Liver (tissue), 8 donors: ENCODE measurements at regions not wholly inside any gene's neighbourhood (a gene's known extent, or its start where the extent isn't known, plus 50 kb on each side); places are given as distances from the start of the nearest gene placed in this dataset.

Experiments
- DNase-seq: peaks from one replicate; pipeline ENCODE4 v3.0.0-alpha.2; 2017; ENCODE audit warnings: low spot score
- H3K27ac ChIP-seq, 2 donors: one replicate each; pipeline ENCODE4 v1.7.0; 2013; ENCODE audit warnings: inconsistent platforms in 2 of 2, low read length in 2 of 2, control low read depth in 1 of 2, low read depth in 1 of 2, mild to moderate bottlenecking in 1 of 2
- H3K27me3 ChIP-seq, 4 donors: one replicate each; pipeline versions ENCODE4 v1.6.1 to v1.7.0; 2013; ENCODE audit warnings: low read length in 3 of 4, inconsistent platforms in 1 of 4, mild to moderate bottlenecking in 1 of 4, moderate library complexity in 1 of 4; ENCODE audit not compliant: control insufficient read depth in 4 of 4, insufficient read depth in 4 of 4
- H3K36me3 ChIP-seq, 4 donors: one replicate each; pipeline versions ENCODE4 v1.6.1 to v1.7.0; 2013; ENCODE audit warnings: low read length in 3 of 4, mild to moderate bottlenecking in 3 of 4, low read depth in 1 of 4, moderate library complexity in 1 of 4; ENCODE audit not compliant: control insufficient read depth in 4 of 4, insufficient read depth in 3 of 4
- H3K4me1 ChIP-seq, 4 donors: one replicate each; pipeline versions ENCODE4 v1.6.1 to v1.7.0; 2013; ENCODE audit warnings: low read length in 3 of 4, mild to moderate bottlenecking in 3 of 4, moderate library complexity in 1 of 4; ENCODE audit not compliant: control insufficient read depth in 4 of 4, insufficient read depth in 4 of 4
- H3K4me3 ChIP-seq, 3 donors: one replicate each; pipeline versions ENCODE4 v1.6.1 to v1.7.0; 2013; ENCODE audit warnings: low read length in 3 of 3, control low read depth in 1 of 3, low read depth in 1 of 3, mild to moderate bottlenecking in 1 of 3
- H3K9ac ChIP-seq, 2 donors: one replicate each; pipeline ENCODE4 v1.7.0; 2013; ENCODE audit warnings: low read length in 2 of 2, mild to moderate bottlenecking in 2 of 2, moderate library complexity in 2 of 2, control low read depth in 1 of 2, low read depth in 1 of 2
- H3K9me3 ChIP-seq, 4 donors: one replicate each; pipeline versions ENCODE4 v1.6.1 to v1.7.0; 2013; ENCODE audit warnings: low read length in 3 of 4; ENCODE audit not compliant: control insufficient read depth in 4 of 4
- ATF3 ChIP-seq: IDR thresholded peaks from 2 replicates; pipeline ENCODE4 v1.6.1; 2016; ENCODE audit warnings: antibody characterized with exemption
- CTCF ChIP-seq: fragments of 150-350 bp; IDR thresholded peaks from 2 replicates; pipeline ENCODE4 v1.5.1; 2017; ENCODE audit warnings: improper control_type of control experiment, low read depth, low read length; ENCODE audit not compliant: missing input control
- EGR1 ChIP-seq, 2 donors: IDR thresholded peaks; 2 replicates each; pipeline ENCODE4 v1.6.1; 2016 to 2018; ENCODE audit warnings: antibody characterized with exemption in 2 of 2, low read depth in 2 of 2
- FOXA1 ChIP-seq: IDR thresholded peaks from 2 replicates; pipeline ENCODE4 v1.6.1; 2016; ENCODE audit warnings: antibody characterized with exemption
- FOXA2 ChIP-seq: IDR thresholded peaks from 2 replicates; pipeline ENCODE4 v1.6.1; 2016; ENCODE audit warnings: antibody characterized with exemption
- GABPA ChIP-seq, 2 donors: IDR thresholded peaks in 1 of 2; conservative IDR thresholded peaks in 1 of 2; 2 replicates each; pipeline ENCODE4 v1.6.1; 2016; ENCODE audit warnings: antibody characterized with exemption in 2 of 2, mild to moderate bottlenecking in 1 of 2, moderate library complexity in 1 of 2
- HNF4A ChIP-seq, 2 donors: conservative IDR thresholded peaks; 2 replicates each; pipeline ENCODE4 v1.6.1; 2016; ENCODE audit warnings: antibody characterized with exemption in 2 of 2, mild to moderate bottlenecking in 2 of 2
- HNF4G ChIP-seq: IDR thresholded peaks from 2 replicates; pipeline ENCODE4 v1.6.1; 2016; ENCODE audit warnings: antibody characterized with exemption
- JUND ChIP-seq, 2 donors: IDR thresholded peaks; 2 replicates each; pipeline ENCODE4 v1.6.1; 2016; ENCODE audit warnings: antibody characterized with exemption in 2 of 2
- MAX ChIP-seq: IDR thresholded peaks from 2 replicates; pipeline ENCODE4 v1.6.1; 2016; ENCODE audit warnings: antibody characterized with exemption
- NR2F2 ChIP-seq: IDR thresholded peaks from 2 replicates; pipeline ENCODE4 v1.6.1; 2016; ENCODE audit warnings: antibody characterized with exemption
- RAD21 ChIP-seq, 2 donors: IDR thresholded peaks; 2 replicates each; pipeline ENCODE4 v1.6.1; 2016; ENCODE audit warnings: antibody characterized with exemption in 2 of 2, mild to moderate bottlenecking in 2 of 2
- REST ChIP-seq: IDR thresholded peaks from 2 replicates; pipeline ENCODE4 v1.6.1; 2016; ENCODE audit warnings: antibody characterized with exemption, mild to moderate bottlenecking
- RXRA ChIP-seq, 2 donors: IDR thresholded peaks; 2 replicates each; pipeline ENCODE4 v1.6.1; 2017 to 2018; ENCODE audit warnings: antibody characterized with exemption in 2 of 2, mild to moderate bottlenecking in 1 of 2
- SP1 ChIP-seq: IDR thresholded peaks from 2 replicates; pipeline ENCODE4 v1.6.1; 2018; ENCODE audit warnings: antibody characterized with exemption, mild to moderate bottlenecking
- TAF1 ChIP-seq: conservative IDR thresholded peaks from 2 replicates; pipeline ENCODE4 v1.6.1; 2016; ENCODE audit warnings: antibody characterized with exemption, mild to moderate bottlenecking
- YY1 ChIP-seq: IDR thresholded peaks from 2 replicates; pipeline ENCODE4 v1.6.1; 2016; ENCODE audit warnings: antibody characterized with exemption, mild to moderate bottlenecking
- ZBTB33 ChIP-seq: IDR thresholded peaks from 2 replicates; pipeline ENCODE4 v1.6.1; 2016; ENCODE audit warnings: antibody characterized with exemption
- WGBS: extraction: QIAGEN DNeasy Blood & Tissue Kit; methylation state at CpG from one replicate; pipeline ENCODE4 v1.1.7; 2013; 5-methylcytosine and 5-hydroxymethylcytosine counted together
- donor health status: healthy.
- donor health status: healthy.
- donor health status: healthy.
- donor health status: healthy.
- donor health status: healthy.

GRCh38 chr14:80059041-80059440, 152.3 kb downstream of the DIO2 start:
- Histone ChIP-seq H3K36me3 (no peaks in the 10 kb centered on the region), H3K27ac (no peak overlapping the region), H3K9me3 (no peaks in the 10 kb centered on the region), H3K27me3 (no peaks in the 10 kb centered on the region), H3K9ac (no peak overlapping the region), H3K4me3 (no peak overlapping the region), H3K4me1 (no peaks in the 10 kb centered on the region)
- DNase-seq: no peak
- 81% methylated on average over 2 of the region's 2 CpGs for WGBS
- no peak for TF ChIP-seq YY1
- no peak for TF ChIP-seq NR2F2
- TF ChIP-seq FOXA1: no peak
- no peak for TF ChIP-seq REST
- TF ChIP-seq MAX: no peak
- TF ChIP-seq ZBTB33: no peak
- TF ChIP-seq FOXA2: no peak
- no peak for TF ChIP-seq HNF4A (conservative IDR thresholded peaks at IDR 0.05)
- no peak for TF ChIP-seq SP1
- no peak for TF ChIP-seq RAD21 (IDR thresholded peaks at IDR 0.05)
- TF ChIP-seq TAF1: no peak
- TF ChIP-seq CTCF: no peak
- TF ChIP-seq HNF4G: no peak
- no peak for TF ChIP-seq EGR1 (IDR thresholded peaks at IDR 0.05; ENCODE audit: low read depth in 2 of 2)
- TF ChIP-seq GABPA (IDR thresholded peaks at IDR 0.05 in 1 of 2, conservative IDR thresholded peaks at IDR 0.05 in 1 of 2): no peak
- no peak for TF ChIP-seq ATF3
- no peak for TF ChIP-seq RXRA (IDR thresholded peaks at IDR 0.05)
- no peak for TF ChIP-seq JUND (IDR thresholded peaks at IDR 0.05)

GRCh38 chr14:80056497-80056801, 154.9 kb downstream of the DIO2 start:
- no peak for TF ChIP-seq HNF4A (conservative IDR thresholded peaks at IDR 0.05)
- no peak for TF ChIP-seq MAX
- no peak for TF ChIP-seq ZBTB33
- no peak for TF ChIP-seq RXRA (IDR thresholded peaks at IDR 0.05)
- TF ChIP-seq ATF3: no peak
- no peak for TF ChIP-seq NR2F2
- Histone ChIP-seq H3K9ac (no peak overlapping the region), H3K4me1 (no peaks in the 10 kb centered on the region), H3K36me3 (no peaks in the 10 kb centered on the region), H3K27ac (no peak overlapping the region), H3K9me3 (peaks cover 0 to 3% (median 0%) of the 10 kb centered on the region in 4 donors), H3K27me3 (no peaks in the 10 kb centered on the region), H3K4me3 (no peak overlapping the region)
- DNase-seq: no peak
- WGBS: 20% methylated on average over 4 of the region's 4 CpGs
